GM21576 (cell line): ENCODE measurements at regions not wholly inside any gene's neighbourhood (a gene's known extent, or its start where the extent isn't known, plus 50 kb on each side); places are given as distances from the start of the nearest gene placed in this dataset.

Experiments
- ATAC-seq: cut with Tn5 transposase; IDR thresholded peaks from one replicate; pipeline ENCODE4 v1.9.1; 2021; ENCODE audit warnings: mild to moderate bottlenecking, moderate library complexity; ENCODE audit not compliant: unreplicated experiment

DNA sequence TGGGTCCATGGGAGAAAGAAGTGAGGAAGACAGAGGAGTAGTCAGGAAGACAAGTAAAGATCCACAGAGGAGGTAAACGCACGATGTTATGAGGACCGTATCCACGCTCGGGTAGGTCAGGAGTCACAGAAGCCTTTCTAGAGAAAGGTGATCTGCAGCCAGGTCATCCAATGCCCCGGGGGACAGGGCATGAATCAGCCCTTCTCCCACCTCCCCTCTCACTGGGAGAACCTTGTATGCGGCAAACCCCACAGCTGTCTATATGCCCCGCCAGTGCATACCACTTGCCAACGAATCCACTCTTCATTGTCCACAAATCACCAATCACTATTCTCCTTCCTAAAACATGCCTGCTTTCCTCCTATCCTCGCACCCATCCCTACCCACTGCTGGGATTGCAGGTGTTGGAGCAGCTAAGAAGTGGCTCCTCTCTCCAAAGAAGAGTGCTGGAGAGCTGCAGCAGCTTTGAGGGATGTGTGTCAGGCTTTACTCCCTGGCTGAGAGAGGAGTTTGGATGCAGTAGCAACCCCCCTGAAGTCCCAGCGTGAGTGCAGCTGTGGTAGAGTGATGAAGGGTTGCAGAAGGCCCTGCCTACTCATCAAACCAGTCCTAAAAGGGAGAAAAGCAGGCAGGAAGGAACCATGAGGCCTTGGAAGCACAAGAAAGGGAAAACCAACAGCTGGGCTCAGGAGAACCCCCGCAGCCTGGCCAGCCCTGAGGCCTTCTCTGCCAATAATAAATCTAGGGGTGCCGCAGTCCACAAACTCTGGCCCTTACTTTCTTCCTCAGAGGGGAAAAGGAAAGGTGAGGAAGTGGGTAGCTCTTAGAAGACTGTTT lies 102.2 kb upstream of the GADD45A start:
- ATAC-seq, result no peak

DNA sequence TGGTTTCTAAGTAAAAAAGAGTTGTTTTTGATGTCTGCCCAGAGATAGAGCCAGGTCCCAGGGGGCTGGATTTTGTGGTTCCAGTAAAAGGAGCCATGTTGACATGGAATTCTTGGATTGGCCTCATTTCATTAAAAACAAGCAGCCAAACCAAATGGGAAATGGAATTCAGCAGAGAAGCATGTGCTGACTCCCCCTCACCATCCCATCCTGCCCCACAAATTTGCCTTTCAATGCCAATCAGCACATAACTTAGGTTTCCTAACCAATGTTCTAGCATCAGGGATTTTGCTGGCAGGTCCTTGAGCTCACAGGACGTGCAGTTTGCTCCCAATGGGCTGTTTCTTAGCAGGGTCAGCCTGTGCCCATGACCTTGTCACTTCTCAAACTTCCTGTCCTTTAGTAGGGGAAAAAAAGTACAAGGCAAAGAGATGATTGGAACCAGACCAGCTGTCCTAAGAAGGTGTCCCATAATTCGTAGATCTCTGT lies 101.5 kb upstream of the GADD45A start:
- no peak for ATAC-seq

DNA sequence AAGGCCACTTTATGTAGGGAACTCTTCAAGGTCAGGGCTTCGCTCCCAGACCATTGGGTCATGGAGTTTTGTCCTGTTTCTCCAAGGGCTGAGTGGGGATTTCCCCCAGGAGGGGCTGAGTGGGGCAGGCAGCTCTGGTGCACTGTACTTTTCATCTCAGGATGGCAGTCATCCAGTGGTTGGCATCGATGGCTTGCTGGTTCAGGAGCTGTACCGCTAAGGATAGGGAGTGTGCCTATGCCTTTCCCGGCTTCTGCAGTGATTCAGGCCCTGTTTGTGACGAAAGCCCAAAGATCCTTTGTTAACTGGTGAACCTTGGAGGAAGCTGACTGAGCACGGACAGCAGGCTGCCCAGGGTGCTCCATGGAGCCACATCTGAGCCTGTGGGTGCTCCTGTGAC lies 100.1 kb upstream of the GADD45A start:
- no peak for ATAC-seq

DNA sequence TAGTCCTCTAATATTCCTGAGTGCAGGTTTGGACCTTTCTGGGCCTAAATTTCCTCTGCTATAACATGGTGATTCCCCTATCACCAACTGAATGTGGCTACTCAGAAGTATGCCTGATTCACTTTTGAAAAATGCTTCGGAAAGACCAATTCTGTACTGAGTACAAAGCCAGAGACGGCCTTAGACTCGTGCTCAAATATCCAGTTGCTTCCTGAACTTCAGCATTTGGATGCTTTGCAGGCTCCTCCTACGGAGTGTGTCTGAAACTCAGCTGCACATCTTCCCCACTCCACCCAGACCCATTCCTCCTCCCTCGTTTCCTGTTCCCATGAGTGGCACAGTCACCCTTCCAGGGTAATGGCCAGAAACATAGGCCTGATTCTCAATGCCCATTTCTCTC lies 98.4 kb upstream of the GADD45A start:
- no peak for ATAC-seq

DNA sequence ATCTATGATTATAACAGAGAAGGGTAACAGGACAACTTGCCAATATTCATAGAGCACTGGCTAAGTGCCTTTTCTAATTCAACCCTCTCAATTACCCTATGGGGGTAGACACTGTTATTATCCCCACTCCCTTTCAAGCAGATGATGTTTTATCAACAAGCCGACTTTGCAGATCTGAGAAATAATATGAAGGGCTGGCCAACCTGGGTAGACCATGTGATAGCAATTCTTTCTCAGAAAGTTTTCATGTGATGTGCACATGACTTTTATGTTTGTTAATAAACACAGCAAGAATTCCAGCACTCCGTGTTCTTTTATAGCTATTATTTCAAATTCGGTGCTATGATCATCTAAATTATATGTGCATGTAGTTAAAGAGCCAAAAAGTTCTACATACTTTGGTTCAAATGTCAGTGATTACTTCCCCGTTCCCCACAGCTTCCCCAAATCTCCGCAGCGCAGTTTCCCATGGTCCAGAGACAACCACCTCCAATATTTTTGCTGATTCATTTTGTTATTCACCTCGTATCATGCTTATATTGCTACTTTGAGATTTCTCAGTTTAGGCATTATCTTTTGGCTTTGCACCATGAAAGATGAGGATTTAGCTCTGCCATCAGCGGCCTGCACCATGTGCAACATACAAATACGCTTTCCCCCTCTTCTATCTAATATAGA lies 96.7 kb upstream of the GADD45A start:
- no peak for ATAC-seq

DNA sequence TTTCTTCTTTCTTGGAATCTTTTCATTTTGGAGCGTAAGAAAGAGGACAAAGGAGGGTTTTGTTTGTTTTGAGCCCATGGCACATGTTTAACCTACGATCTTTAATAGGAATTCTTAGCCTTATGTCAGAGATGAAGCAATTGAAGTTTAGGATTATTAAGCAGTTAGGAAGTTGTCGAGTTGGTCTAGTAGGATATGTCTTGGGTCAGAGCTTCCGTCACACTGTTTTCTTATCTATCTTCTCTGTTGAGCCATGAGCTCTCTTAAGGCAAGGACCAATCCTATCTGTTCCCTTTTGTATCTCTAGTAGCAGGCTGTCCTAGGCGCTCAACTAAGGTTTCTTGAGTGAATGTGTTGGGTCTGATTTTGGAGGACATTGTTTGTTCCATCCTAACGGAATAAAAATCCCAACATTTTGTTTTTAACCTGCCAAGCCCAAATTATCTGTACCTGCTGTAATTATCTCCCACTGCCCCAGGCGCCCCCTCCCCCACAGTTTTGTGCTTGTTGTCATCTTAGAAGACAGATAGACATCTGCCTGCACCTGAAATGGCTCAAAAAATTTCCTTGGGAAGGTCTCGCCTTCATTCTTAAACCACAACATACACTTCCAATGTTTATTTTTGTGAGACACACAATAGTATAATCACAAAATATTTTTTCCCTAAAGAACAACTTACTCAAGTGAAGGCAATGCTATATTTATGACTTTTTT lies 95.3 kb upstream of the GADD45A start:
- no peak for ATAC-seq

DNA sequence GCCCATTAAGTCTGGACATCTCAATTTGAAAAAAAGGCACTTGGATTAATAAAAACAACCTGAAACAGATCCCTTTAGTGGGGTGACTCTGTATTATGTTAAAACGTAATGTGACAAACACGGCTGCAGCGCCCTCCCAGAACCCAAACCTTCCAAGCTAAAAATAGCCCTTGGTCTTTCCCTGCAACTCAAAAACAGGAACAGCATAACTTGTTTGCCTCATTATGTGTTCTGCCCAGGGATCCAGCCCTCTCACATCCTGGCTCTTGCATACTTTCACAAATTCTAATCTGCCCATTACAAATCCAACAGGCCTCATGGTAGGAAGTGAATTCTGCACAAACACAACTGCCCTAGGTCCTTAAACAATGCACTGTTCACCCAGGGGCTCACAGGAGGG lies 94.7 kb upstream of the GADD45A start:
- ATAC-seq, result no peak

DNA sequence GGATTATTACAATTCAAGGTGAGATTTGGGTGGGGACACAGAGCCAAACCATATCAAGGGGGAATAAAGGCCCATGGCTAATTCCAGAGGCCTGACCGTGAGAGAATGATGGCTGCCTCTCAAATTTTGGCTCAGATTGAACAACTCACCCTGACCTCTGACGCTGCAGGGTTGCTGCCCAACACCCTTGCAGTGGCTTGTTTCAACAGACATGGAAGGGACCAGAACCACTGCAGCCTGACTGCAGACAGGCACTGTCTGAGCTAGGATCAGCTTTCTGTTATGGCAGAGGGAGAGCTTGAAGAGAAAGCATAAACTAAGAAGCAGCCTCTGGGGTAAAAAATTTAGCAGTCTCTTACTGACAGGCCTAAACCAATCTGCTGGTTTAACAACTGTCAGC lies 90.2 kb upstream of the GADD45A start:
- ATAC-seq, result no peak

DNA sequence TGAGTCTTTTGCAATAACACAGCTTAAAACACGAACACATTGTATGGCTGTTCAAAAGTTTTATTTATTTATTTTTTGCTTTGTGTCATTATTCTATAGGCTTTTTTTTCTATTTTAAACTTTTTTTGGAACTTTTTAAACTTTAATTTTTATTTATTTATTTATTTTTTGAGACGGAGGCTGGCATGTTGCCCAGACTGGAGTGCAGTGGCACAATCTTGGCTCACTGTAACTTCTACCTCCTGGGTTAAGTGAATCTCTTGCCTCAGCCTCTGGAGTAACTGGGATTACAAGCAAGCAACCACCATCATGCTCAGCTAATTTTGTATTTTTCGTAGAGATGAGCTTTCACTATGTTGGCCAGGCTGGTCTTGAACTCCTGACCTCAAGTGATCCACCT lies 88.3 kb upstream of the GADD45A start:
- ATAC-seq, result no peak

DNA sequence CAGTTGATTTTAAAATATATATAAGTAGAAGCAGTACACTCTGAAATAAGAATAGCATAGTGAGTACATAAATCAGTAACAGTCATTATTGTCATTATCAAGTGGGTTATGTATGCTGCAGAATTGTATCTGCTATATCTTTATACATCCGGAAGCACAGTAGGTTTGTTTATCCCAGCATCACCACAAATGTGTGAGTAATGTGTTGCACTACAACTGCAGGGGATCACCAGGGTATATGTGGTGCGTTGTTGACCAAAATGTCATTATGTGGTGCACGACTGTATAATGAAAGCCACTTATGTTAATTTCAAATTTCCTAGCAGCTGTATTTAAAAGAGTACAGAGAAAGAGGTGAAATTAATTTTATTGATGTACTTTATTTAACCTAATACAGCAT lies 87.7 kb upstream of the GADD45A start:
- no peak for ATAC-seq

DNA sequence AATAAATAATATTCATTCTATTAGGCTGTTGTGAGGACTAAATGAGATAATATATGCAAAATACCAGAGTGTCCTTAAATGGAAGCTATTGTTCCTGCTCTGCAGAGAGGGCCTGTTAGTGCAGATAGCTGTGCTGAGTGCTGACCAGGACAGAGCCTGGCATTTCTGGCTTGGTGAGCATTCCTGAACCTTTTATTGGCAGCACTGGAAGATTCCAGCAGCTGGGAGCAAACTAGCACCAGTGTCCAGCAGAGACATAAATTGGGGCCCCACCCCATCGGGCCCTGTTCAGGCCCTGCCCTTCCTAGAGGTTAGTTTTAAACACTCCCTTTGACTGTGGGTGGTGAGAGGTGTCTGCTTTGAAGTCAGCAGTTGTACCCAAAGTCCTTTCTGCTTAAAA lies 85.9 kb upstream of the GADD45A start:
- ATAC-seq, result no peak

DNA sequence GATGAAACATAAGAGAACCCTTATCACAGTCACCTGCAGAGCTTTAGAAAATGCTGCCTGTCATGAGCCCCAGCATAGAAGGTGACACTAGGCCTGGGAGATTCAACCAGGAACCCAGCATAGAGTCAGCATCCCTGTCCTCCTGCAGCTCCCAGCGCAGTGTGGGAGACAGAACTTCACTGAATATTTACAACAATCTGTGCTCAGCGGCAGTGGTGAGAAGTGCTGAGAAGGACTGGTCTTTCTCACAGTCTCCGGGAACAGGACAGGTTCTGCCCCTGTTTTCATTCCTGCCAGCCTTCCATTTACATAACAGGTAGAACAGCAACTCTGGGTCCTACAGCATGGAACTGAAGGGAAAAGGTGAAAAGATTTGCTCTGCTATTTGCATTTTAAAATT lies 83.5 kb upstream of the GADD45A start:
- no peak for ATAC-seq

DNA sequence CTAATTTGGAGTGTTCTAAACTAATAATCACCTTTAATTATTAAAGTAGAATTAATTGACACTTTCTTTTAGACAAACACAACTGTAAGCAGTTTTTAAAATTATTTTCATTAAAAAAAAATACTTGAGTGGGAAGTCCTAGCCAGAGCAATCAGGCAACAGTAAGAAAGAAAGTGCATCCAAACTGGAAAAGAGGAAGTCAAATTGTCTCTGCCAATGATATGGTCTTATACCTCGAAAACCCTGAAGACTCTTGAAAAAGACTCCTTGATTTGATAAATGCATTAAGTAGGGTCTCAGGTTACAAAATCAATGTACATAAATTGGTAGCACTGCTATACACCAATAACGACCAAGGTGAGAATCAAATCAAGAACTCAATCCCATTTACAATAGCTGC lies 83.0 kb upstream of the GADD45A start:
- no peak for ATAC-seq

DNA sequence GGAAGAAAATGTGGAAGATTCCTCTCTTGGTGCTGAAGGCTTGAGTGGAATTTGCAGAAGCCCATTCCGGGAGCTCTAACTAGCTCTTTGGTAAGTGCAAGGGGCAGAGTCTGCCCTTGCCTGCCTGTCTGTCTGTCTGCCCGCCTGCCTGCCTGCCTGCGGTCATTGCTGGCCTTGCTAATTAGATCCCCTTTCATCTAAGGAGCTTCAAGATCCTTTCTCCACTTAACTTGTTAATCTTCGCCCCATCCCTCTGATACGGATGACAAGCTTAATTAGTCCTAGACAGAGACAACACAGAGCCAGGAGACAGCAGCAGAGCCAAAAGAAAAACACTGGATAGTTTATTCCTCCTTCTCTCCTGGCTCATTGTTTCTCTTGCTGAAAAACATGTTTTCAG lies 80.2 kb upstream of the GADD45A start:
- no peak for ATAC-seq

DNA sequence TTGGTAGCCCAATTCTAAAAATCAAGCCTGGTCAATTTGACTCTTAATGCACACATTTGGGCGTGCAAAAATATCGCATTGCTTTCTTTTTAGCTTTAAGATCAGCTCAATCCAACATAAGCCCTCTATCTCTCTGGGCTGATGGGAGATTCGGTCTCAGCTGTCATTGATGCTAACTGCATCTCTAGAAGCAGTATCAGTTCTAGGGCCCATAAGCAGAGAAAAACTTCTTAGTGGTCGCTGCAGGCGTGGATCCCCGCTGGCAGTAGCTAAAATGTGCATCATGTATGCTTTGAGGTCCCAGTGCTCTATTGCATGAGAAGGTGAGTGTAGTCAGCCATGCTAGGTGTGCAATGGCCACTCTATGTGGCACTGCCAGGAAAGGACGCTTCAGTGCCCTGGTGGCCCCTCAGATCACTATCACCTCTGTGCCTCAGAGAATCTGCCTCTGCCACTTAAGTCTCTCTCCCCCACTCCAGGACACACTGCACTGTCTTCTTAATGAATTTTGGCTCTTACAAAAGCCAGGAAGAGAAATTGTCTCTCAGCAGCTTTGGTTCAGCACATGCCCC lies 79.7 kb upstream of the GADD45A start:
- no peak for ATAC-seq

DNA sequence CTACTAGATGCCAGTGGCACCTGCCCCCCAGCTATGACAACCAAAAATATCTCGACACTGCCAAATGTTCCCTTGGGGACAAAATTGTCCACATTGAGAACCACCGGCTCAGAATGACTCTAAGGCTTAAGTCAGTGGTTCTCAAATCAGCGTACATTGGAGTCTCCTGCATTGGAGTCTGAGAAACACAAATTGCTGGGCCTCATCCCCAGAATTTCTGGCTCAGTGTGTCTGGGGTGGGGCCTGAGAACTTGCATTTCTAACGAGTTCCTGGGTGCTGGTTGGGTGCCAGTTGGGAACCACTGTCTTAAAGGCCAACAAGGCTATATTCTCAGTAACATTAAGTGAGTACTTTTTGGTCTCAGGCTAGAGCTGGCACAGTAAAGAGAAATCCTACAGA lies 77.7 kb upstream of the GADD45A start:
- ATAC-seq, result no peak

DNA sequence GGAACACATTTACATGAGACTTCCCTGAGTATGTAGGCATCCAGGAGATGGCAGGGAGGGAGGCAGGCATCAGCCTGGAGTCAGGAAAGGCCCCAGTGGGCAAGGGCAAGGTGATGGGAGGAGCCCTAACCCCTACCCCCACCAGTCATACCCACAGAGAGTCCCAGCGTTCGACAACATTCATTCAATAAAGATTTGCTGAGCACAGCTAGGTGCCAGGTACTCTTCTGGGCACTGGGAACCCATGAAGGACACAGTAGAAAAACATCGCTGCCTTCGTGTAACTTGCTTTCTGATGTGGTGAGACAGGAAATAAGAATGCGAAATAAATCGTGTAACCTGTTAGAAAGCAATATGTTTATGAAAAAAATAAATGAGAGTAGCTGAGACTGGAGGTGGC lies 77.3 kb upstream of the GADD45A start:
- no peak for ATAC-seq

DNA sequence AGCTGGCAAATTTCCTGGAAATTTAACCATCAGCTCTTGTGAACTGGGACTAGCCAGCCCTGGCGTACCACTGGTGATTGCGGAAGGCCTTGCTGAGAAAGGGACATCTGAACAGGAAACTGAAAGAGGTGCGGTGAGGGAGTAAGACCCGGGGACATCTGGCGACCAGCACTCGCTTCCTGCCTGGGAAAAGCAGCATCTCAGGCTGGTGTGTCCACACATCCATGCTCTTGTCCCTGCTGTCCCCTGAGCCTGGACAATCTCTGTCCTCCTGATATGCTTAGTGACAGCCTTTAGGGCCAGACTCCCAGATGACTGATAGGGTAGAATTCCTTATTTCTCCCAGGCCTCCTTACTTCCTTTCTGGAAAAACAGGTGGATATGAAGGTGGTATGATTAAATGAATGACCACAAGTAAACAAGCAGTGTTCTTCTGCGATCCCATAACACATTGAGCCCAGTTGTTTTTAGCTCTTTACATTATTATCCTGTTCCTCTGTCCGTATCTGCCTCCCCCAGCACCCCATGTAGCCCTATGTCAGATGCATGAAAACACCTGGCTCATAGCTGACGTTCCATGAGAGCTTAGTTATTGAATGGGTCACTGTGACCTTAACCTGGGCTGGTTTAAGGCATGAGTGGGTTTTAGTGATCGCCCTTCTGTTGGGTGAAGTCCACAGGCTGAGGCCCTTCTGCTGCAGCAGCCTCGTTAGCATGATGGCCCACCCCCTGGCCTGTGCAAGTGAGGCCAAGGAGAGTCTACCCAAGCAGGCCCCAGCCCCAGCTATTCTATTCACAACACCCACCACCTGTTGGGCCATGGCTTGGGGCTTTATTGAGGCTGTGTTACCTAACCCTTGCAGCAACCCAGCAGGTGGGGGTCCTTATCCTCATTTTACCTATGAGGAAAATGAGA lies 76.1 kb upstream of the GADD45A start:
- no peak for ATAC-seq

DNA sequence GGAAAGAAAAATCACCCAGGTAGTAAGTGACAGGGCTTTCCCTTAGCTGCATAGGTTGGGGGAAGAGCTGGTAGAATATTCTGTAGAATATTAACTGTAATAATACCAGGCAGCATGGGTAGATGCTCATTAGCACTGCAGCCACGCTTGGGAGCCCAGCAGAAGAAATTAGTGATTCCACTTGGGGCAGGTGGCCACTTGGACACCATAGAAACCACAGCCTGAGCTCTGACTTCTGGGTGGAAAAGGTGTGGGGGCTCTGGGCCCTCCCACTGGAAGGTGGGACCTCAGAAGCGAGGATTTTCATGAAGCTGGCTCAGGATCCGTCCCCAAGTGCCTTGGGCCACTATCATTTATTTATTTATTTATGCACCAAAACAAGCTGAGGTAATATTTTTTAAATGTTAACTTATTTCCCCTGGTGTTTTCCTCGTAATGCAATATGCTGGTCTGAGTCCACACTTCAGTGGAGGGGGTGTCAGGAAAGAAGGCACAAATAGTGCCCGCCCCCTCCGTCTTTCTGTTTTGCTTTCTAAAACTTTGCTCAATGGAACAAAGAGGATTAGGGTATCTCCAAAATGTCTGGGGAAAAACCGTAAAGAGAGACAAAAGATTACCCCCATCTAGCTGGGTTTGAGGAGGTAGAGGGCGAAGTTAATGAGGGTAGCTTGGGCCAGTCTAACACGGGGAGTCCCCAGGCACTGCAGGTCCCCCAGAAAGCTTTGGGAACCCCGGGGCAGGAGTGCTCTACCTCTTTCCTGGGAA lies 75.2 kb upstream of the GADD45A start:
- peak; percentile 46 for ATAC-seq

DNA sequence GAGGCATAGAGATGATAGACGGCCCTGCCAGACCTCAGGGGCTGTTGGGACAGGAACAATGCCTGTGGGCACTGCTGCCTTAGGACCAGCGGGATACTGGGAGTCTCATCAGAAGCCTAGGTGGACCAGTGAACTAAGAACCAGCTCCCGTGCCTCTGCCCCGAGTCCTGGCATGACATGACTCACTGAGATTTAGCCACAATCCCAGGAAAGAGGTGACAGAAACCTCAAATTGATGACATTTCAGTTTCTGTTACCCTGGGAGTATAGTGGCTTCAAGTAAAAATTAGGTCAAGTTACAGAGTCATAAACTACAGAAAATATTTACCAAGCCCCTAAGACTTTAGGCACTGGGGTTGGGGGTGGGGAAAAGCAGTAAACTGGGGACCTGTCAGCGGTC lies 74.6 kb upstream of the GADD45A start:
- no peak for ATAC-seq
